Activated T-cell treated with anti-CD3 and anti-CD28 coated beads, Interleukin-2, amount 50 U/mL, for 24 hours (primary cell): ENCODE measurements at regions not wholly inside any gene's neighbourhood (a gene's known extent, or its start where the extent isn't known, plus 50 kb on each side); places are given as distances from the start of the nearest gene placed in this dataset.
"Not testable (repeated sequence)": the region's sequence is repeated elsewhere in the genome, so short reads cannot be mapped to it uniquely, and the experiment has no call there.

Source experiments
- DNase-seq: peaks from one replicate; pipeline ENCODE4 v3.0.0-alpha.2; 2020
- H3K27ac Mint-ChIP-seq: 2 replicates; pipeline ENCODE4 v1.8.0; 2020; ENCODE audit warnings: mild to moderate bottlenecking, mixed read lengths
- H3K27me3 Mint-ChIP-seq: 2 replicates; pipeline ENCODE4 v1.8.0; 2020; ENCODE audit warnings: mixed read lengths
- H3K36me3 Mint-ChIP-seq: 2 replicates; pipeline ENCODE4 v1.8.0; 2020; ENCODE audit warnings: low read depth, mixed read lengths
- H3K4me1 Mint-ChIP-seq: 2 replicates; pipeline ENCODE4 v1.8.0; 2020; ENCODE audit warnings: low read depth, mixed read lengths
- H3K4me3 Mint-ChIP-seq: 2 replicates; pipeline ENCODE4 v1.8.0; 2020; ENCODE audit warnings: mild to moderate bottlenecking, moderate library complexity, mixed read lengths
- H3K9me3 Mint-ChIP-seq: 2 replicates; pipeline ENCODE4 v1.8.0; 2020; ENCODE audit warnings: mixed read lengths

DNA sequence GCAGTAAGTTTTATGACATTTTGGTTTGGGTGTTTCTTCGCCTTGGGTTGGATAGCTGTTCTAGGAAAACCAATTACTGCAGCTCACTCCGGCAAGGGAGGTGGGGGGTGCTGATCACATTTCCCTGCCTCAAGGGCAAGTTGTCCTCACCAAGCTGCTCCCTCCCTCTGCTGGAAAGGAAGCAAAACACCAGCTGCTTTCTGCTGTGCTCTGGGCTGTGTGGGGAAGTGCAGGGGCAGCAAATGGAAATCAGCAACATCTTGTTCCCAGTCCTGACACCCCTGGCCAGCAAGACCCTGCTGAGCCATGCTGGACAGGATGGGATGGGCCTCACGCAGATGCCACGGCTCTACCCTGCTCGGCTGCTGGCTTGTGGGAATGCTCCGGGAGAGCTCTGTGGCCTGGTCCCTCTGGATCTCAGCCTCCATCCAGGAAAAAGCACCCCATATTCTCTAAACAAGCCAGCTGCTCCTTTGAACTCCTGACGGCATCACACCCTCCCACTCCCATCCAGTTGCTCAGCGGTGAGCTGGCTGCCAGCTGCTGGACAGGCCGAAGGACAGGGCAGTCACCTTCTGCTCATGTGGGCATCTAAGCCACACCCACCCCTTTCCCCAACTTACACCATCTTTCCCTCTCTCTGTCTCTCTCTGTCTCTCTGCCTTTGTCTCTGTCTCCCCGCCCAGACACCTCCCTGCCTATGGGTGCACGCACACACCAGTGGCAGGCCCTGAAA, 52.4 kb upstream of the EIF5 start:
- no peaks in the 10 kb centered on the region for H3K9me3 Mint-ChIP-seq
- no peak for DNase-seq
- H3K4me1 Mint-ChIP-seq, result peaks cover 2% of the 10 kb centered on the region
- H3K36me3 Mint-ChIP-seq, result no peaks in the 10 kb centered on the region
- no peak overlapping the region for H3K27ac Mint-ChIP-seq
- H3K4me3 Mint-ChIP-seq, result no peak overlapping the region
- peaks cover 79% of the 10 kb centered on the region for H3K27me3 Mint-ChIP-seq

DNA sequence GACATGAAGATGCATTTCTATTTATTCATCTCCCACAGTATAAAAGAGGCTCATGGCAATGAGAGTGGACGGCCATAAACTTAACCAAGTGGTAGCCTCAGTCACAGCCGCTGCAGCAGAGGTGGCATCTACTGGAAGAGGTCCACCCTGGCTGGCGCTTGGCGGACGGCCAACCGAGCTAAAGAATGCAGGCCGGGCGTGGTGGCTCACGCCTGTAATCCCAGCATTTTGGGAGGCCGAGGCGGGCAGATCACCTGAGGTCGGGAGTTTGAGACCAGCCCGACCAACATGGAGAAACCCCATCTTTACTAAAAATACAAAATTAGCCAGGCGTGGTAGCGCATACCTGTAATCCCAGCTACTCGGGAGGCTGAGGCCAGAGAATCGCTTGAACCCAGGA, 51.7 kb upstream of the EIF5 start:
- DNase-seq, H3K27ac Mint-ChIP-seq, H3K4me3 Mint-ChIP-seq, H3K36me3 Mint-ChIP-seq, H3K4me1 Mint-ChIP-seq, H3K9me3 Mint-ChIP-seq: not testable (repeated sequence)
- H3K27me3 Mint-ChIP-seq, result peaks cover 78% of the 10 kb centered on the region

GRCh38 chr14:103282932-103283331, 51.1 kb upstream of the EIF5 start:
- Mint-ChIP-seq H3K36me3 (no peaks in the 10 kb centered on the region), H3K27me3 (peaks cover 74% of the 10 kb centered on the region), H3K9me3 (no peaks in the 10 kb centered on the region), H3K4me3 (no peak overlapping the region), H3K4me1 (peaks cover 2% of the 10 kb centered on the region), H3K27ac (no peak overlapping the region)
- no peak for DNase-seq

DNA sequence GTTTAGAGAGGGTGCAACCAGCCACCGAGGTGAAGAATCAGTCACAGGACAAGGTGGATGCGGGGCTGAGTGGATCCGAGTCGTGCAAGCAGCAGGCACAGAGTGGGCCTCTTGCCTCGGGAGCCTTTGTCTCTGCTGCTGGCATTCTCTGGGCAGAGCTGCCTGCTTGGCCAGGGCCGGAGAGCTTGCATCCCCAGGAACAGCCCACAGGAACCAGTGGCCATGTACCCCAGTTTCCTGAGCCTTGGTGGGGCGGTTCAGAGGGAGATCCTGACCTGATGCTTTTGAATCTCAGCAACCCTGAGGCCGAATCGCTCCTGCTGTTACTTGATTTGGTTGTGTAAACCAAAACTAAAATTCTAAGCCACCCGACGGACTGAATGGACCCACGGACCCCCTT, 50.1 kb upstream of the EIF5 start:
- no peaks in the 10 kb centered on the region for H3K9me3 Mint-ChIP-seq
- H3K27ac Mint-ChIP-seq, result no peak overlapping the region
- H3K27me3 Mint-ChIP-seq, result peaks cover 73% of the 10 kb centered on the region

More for the DNA sequence above, 50.1 kb upstream of the EIF5 start:
- Mint-ChIP-seq H3K36me3 (no peaks in the 10 kb centered on the region), H3K4me1 (peaks cover 2% of the 10 kb centered on the region), H3K4me3 (no peak overlapping the region)
- no peak for DNase-seq
